ENCODE measurements at regions not wholly inside any gene's neighbourhood (a gene's known extent, or its start where the extent isn't known, plus 50 kb on each side); places are given as distances from the start of the nearest gene placed in this dataset.

DNA sequence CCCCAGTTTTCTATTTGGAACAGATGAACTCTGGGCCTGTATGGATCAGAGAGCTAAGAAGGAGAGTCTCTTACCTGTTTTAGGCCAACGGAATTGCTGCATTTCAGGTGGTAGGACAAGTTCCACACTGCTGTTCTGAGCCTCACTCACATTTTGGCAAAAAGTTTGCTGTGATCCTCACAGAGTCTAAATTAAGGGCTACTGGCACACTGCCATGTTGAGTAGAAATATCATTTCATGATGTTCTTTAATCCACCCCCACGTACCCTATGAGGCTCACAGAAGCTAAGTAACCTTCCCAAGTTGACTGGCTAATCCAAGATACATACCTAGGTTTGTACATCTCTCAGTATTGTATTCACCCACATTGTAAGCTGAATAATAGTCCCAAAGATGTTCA, 447.2 kb downstream of the INHBA start:
- TF ChIP-seq CTCF (conservative IDR thresholded peaks at IDR 0.05 in 1 of 2, IDR thresholded peaks at IDR 0.05 in 1 of 2; ENCODE audit: extremely low read depth in 1 of 2, insufficient read depth in 1 of 2, low read depth in 1 of 2, low read length in 2 of 2): no peak
- no peak for TF ChIP-seq EZH2 (IDR thresholded peaks at IDR 0.05; ENCODE audit: borderline replicate concordance, low read length)
